HL-60 (cell line): ENCODE measurements at regions not wholly inside any gene's neighbourhood (a gene's known extent, or its start where the extent isn't known, plus 50 kb on each side); places are given as distances from the start of the nearest gene placed in this dataset.

Source experiments
- DNase-seq, 2 experiments: peaks; one replicate each; pipeline ENCODE4 v3.0.0-alpha.2; 2010 to 2020; ENCODE audit warnings: low read depth in 1 of 2, low spot score in 1 of 2
- H3K27ac ChIP-seq: fragments of 250-450 bp; sonication (Bioruptor Pico); replicated peaks from 2 replicates; pipeline ENCODE4 v1.5.1; 2020; ENCODE audit warnings: mild to moderate bottlenecking, moderate library complexity
- H3K27me3 ChIP-seq: fragments of 250-450 bp; sonication (Bioruptor Pico); 2 replicates; pipeline ENCODE4 v1.5.1; 2021; ENCODE audit warnings: mild to moderate bottlenecking, moderate library complexity; ENCODE audit not compliant: insufficient read depth, poor library complexity, severe bottlenecking
- H3K4me3 ChIP-seq: replicated peaks from 2 replicates; pipeline ENCODE4 v1.5.1; 2011; ENCODE audit warnings: mild to moderate bottlenecking, control low read depth, low read length; ENCODE audit not compliant: insufficient read depth
- GABPA ChIP-seq: IDR thresholded peaks from 2 replicates; pipeline ENCODE4 v1.6.1; 2012; ENCODE audit warnings: low read depth
- POLR2AphosphoS5 ChIP-seq: IDR thresholded peaks from 2 replicates; pipeline ENCODE4 v1.6.1; 2012; ENCODE audit warnings: low read depth
- REST ChIP-seq: IDR thresholded peaks from 2 replicates; pipeline ENCODE4 v1.6.1; 2012; ENCODE audit warnings: low read depth; ENCODE audit not compliant: insufficient replicate concordance
- SPI1 ChIP-seq: IDR thresholded peaks from 2 replicates; pipeline ENCODE4 v1.6.1; 2012; ENCODE audit warnings: low read depth, mild to moderate bottlenecking, borderline replicate concordance
- TF ChIP-seq, protein P1 (sequence below): IDR thresholded peaks from one replicate; pipeline ENCODE4 v1.5.1; 2011; ENCODE audit warnings: low read length, control low read depth, inconsistent platforms; ENCODE audit not compliant: insufficient read depth

DNA sequence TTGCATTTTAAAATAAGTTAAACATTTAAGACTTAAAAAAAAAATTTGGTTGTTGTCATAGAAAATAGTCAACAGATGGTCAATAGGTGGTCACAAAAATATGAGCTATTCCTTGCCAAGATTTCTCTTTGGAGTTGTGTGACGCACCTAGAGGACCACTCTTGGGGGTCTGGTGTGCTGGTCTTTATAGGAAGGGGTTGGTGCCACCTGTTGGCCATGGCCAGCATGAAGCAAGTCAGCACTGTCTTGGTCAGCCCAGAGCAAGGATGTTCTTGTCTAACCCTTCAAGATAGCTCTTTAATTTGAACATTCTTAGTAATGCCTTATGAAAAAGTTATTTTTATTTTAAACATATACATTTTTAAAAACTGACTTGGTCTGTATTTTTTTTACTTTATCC is 267.9 kb upstream of the CNTNAP2 start:
- H3K27me3 ChIP-seq, result no peaks in the 10 kb centered on the region
- no peak for DNase-seq
- no peak for TF ChIP-seq REST
- no peak for TF ChIP-seq SPI1
- TF ChIP-seq POLR2AphosphoS5, result no peak
- TF ChIP-seq GABPA, result no peak
- TF ChIP-seq, protein P1, sequence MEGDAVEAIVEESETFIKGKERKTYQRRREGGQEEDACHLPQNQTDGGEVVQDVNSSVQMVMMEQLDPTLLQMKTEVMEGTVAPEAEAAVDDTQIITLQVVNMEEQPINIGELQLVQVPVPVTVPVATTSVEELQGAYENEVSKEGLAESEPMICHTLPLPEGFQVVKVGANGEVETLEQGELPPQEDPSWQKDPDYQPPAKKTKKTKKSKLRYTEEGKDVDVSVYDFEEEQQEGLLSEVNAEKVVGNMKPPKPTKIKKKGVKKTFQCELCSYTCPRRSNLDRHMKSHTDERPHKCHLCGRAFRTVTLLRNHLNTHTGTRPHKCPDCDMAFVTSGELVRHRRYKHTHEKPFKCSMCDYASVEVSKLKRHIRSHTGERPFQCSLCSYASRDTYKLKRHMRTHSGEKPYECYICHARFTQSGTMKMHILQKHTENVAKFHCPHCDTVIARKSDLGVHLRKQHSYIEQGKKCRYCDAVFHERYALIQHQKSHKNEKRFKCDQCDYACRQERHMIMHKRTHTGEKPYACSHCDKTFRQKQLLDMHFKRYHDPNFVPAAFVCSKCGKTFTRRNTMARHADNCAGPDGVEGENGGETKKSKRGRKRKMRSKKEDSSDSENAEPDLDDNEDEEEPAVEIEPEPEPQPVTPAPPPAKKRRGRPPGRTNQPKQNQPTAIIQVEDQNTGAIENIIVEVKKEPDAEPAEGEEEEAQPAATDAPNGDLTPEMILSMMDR, result no peak
- no peak overlapping the region for H3K27ac ChIP-seq
- H3K4me3 ChIP-seq, result no peak overlapping the region

- no peak for TF ChIP-seq REST
- TF ChIP-seq, protein P1, result no peak
- no peak for TF ChIP-seq POLR2AphosphoS5
- TF ChIP-seq SPI1, result no peak
- TF ChIP-seq GABPA, result no peak
- H3K4me3 ChIP-seq, result no peak overlapping the region
- H3K27ac ChIP-seq, result no peak overlapping the region
- no peak for DNase-seq
- H3K27me3 ChIP-seq, result no peaks in the 10 kb centered on the region
Measured at GRCh38 chr7:145845345-145845744, 271.3 kb upstream of the CNTNAP2 start.

- TF ChIP-seq POLR2AphosphoS5 (no peak), SPI1 (no peak), REST (no peak), GABPA (no peak)
- TF ChIP-seq, protein P1, result no peak
- H3K4me3 ChIP-seq, result no peak overlapping the region
- DNase-seq, result no peak
- no peak overlapping the region for H3K27ac ChIP-seq
- no peaks in the 10 kb centered on the region for H3K27me3 ChIP-seq
Measured at GRCh38 chr7:145839814-145840213, 276.8 kb upstream of the CNTNAP2 start.
